ENCODE measurements at regions not wholly inside any gene's neighbourhood (a gene's known extent, or its start where the extent isn't known, plus 50 kb on each side); places are given as distances from the start of the nearest gene placed in this dataset.

- no peak for TF ChIP-seq CTCF (IDR thresholded peaks at IDR 0.05; ENCODE audit: borderline replicate concordance, extremely low read depth, low read length, poor library complexity, severe bottlenecking)
- TF ChIP-seq EZH2 (IDR thresholded peaks at IDR 0.05; ENCODE audit: borderline replicate concordance, low read depth, low read length, severe bottlenecking) = no peak
Observed at GRCh38 chr18:64993695-64994094, 757.1 kb upstream of the CDH7 start.

All from DND-41 (cell line).